Lung (tissue), 11 donors: ENCODE measurements at regions not wholly inside any gene's neighbourhood (a gene's known extent, or its start where the extent isn't known, plus 50 kb on each side); places are given as distances from the start of the nearest gene placed in this dataset.

Source experiments
- ATAC-seq: fragments of 200-7000 bp; cut with Tn5 transposase; one replicate; pipeline ENCODE4 v1.9.1; 2020; ENCODE audit warnings: moderate number of reproducible peaks; ENCODE audit not compliant: insufficient read depth, low FRiP score
- DNase-seq, 3 donors: peaks; one replicate each; pipeline ENCODE4 v3.0.0-alpha.2; 2013 to 2017
- H3K27ac ChIP-seq, 2 donors: one replicate each; pipeline ENCODE4 v1.5.1; 2013; ENCODE audit warnings: mild to moderate bottlenecking in 2 of 2, moderate library complexity in 2 of 2, control low read depth in 1 of 2, inconsistent platforms in 1 of 2, low read depth in 1 of 2, low read length in 1 of 2
- H3K27me3 ChIP-seq, 3 donors: one replicate each; pipeline ENCODE4 v1.5.1; 2013; ENCODE audit warnings: low read length in 2 of 3; ENCODE audit not compliant: control insufficient read depth in 3 of 3, insufficient read depth in 3 of 3
- H3K36me3 ChIP-seq, 4 donors: one replicate each; pipeline ENCODE4 v1.5.1; 2013; ENCODE audit warnings: low read length in 4 of 4, mild to moderate bottlenecking in 1 of 4, moderate library complexity in 1 of 4; ENCODE audit not compliant: control insufficient read depth in 4 of 4, insufficient read depth in 4 of 4
- H3K4me1 ChIP-seq, 5 donors: one replicate each; pipeline ENCODE4 v1.5.1; 2013; ENCODE audit warnings: low read length in 5 of 5, mild to moderate bottlenecking in 2 of 5, moderate library complexity in 1 of 5; ENCODE audit not compliant: control insufficient read depth in 5 of 5, insufficient read depth in 5 of 5
- H3K4me3 ChIP-seq: one replicate; pipeline ENCODE4 v1.5.1; 2013; ENCODE audit warnings: mild to moderate bottlenecking, control low read depth, moderate library complexity
- H3K9ac ChIP-seq, 2 donors: one replicate each; pipeline ENCODE4 v1.5.1; 2013; ENCODE audit warnings: low read length in 2 of 2, control low read depth in 1 of 2; ENCODE audit not compliant: insufficient read depth in 1 of 2
- H3K9me3 ChIP-seq, 4 donors: one replicate each; pipeline ENCODE4 v1.5.1; 2013; ENCODE audit warnings: low read length in 3 of 4, mild to moderate bottlenecking in 1 of 4, moderate library complexity in 1 of 4; ENCODE audit not compliant: control insufficient read depth in 4 of 4, insufficient read depth in 3 of 4
- WGBS, 2 donors: extraction: QIAGEN DNeasy Blood & Tissue Kit; methylation state at CpG; one replicate each; pipeline ENCODE4 v1.1.7; 2013; 5-methylcytosine and 5-hydroxymethylcytosine counted together
- TF ChIP-seq, protein P1 (sequence below): IDR thresholded peaks from 2 replicates; pipeline ENCODE4 v1.5.1; 2012; ENCODE audit warnings: mild to moderate bottlenecking; ENCODE audit errors: control extremely low read depth, extremely low read depth
- donor health status: control.
- donor health status: control.
- donor health status: Bipolar disorder and iron deficiency.
- donor health status: healthy.
- donor health status: DM: yes; HTN: yes; CAD: no.

GRCh38 chr1:25140073-25140797, 92.1 kb downstream of the SYF2 start:
- TF ChIP-seq, protein P1, sequence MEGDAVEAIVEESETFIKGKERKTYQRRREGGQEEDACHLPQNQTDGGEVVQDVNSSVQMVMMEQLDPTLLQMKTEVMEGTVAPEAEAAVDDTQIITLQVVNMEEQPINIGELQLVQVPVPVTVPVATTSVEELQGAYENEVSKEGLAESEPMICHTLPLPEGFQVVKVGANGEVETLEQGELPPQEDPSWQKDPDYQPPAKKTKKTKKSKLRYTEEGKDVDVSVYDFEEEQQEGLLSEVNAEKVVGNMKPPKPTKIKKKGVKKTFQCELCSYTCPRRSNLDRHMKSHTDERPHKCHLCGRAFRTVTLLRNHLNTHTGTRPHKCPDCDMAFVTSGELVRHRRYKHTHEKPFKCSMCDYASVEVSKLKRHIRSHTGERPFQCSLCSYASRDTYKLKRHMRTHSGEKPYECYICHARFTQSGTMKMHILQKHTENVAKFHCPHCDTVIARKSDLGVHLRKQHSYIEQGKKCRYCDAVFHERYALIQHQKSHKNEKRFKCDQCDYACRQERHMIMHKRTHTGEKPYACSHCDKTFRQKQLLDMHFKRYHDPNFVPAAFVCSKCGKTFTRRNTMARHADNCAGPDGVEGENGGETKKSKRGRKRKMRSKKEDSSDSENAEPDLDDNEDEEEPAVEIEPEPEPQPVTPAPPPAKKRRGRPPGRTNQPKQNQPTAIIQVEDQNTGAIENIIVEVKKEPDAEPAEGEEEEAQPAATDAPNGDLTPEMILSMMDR: no peak
- H3K9ac ChIP-seq: no peak overlapping the region
- H3K27me3 ChIP-seq: no peaks in the 10 kb centered on the region
- H3K4me3 ChIP-seq: no peak overlapping the region
- 39 to 46% methylated on average over 15 of the region's 15 CpGs for WGBS, 2 donors
- H3K4me1 ChIP-seq: peaks cover 0 to 3% (median 0%) of the 10 kb centered on the region in 5 donors
- H3K27ac ChIP-seq: no peak overlapping the region
- no peaks in the 10 kb centered on the region for H3K9me3 ChIP-seq
- ATAC-seq (no peak), DNase-seq (peak in 1 of 3 donors; percentile 28)
- H3K36me3 ChIP-seq: no peaks in the 10 kb centered on the region

- no peaks in the 10 kb centered on the region for H3K36me3 ChIP-seq
- WGBS, 2 donors: 94 to 96% methylated on average over 2 of the region's 2 CpGs
- no peaks in the 10 kb centered on the region for H3K27me3 ChIP-seq
- no peak for DNase-seq
- H3K4me3 ChIP-seq: no peak overlapping the region
- TF ChIP-seq, protein P1: no peak
- H3K27ac ChIP-seq: no peak overlapping the region
- no peak for ATAC-seq
- no peak overlapping the region for H3K9ac ChIP-seq
- H3K9me3 ChIP-seq: no peaks in the 10 kb centered on the region
- peaks cover 0 to 8% (median 0%) of the 10 kb centered on the region in 5 donors for H3K4me1 ChIP-seq
These were observed 94.5 kb downstream of the SYF2 start for GRCh38 chr1:25137521-25138395.

- DNase-seq: no peak
- H3K9ac ChIP-seq: no peak overlapping the region
- TF ChIP-seq, protein P1: no peak
- no peak overlapping the region for H3K27ac ChIP-seq
- H3K27me3 ChIP-seq: no peaks in the 10 kb centered on the region
- 47 to 56% methylated on average over 1 of the region's 1 CpG for WGBS, 2 donors
- peaks cover 0 to under 1% (median 0%) of the 10 kb centered on the region in 4 donors for H3K9me3 ChIP-seq
- ATAC-seq: no peak
- no peak overlapping the region for H3K4me3 ChIP-seq
- no peaks in the 10 kb centered on the region for H3K36me3 ChIP-seq
- H3K4me1 ChIP-seq: peaks cover 0 to 8% (median 0%) of the 10 kb centered on the region in 5 donors
These were observed 95.2 kb downstream of the SYF2 start for GRCh38 chr1:25137106-25137505.
